Thyroid gland (tissue), 4 donors: ENCODE measurements at regions not wholly inside any gene's neighbourhood (a gene's known extent, or its start where the extent isn't known, plus 50 kb on each side); places are given as distances from the start of the nearest gene placed in this dataset.

ENCODE experiments used
- POLR2A ChIP-seq, 2 donors: fragments of 450-650 bp; IDR thresholded peaks; one replicate each; pipeline ENCODE4 v1.6.1; 2017; ENCODE audit warnings: antibody characterized with exemption in 2 of 2, mild to moderate bottlenecking in 2 of 2, moderate library complexity in 1 of 2
- TF ChIP-seq, protein P1 (sequence below), 6 experiments: fragments of 200-600 bp in 3 of 6; fragments of 450-650 bp in 3 of 6; sonication (generic) in 3 of 6; IDR thresholded peaks; one replicate each; pipeline ENCODE4 v1.5.1; 2016 to 2019; ENCODE audit warnings: antibody characterized with exemption in 6 of 6, mild to moderate bottlenecking in 2 of 6, inconsistent platforms in 1 of 6, moderate library complexity in 1 of 6

DNA sequence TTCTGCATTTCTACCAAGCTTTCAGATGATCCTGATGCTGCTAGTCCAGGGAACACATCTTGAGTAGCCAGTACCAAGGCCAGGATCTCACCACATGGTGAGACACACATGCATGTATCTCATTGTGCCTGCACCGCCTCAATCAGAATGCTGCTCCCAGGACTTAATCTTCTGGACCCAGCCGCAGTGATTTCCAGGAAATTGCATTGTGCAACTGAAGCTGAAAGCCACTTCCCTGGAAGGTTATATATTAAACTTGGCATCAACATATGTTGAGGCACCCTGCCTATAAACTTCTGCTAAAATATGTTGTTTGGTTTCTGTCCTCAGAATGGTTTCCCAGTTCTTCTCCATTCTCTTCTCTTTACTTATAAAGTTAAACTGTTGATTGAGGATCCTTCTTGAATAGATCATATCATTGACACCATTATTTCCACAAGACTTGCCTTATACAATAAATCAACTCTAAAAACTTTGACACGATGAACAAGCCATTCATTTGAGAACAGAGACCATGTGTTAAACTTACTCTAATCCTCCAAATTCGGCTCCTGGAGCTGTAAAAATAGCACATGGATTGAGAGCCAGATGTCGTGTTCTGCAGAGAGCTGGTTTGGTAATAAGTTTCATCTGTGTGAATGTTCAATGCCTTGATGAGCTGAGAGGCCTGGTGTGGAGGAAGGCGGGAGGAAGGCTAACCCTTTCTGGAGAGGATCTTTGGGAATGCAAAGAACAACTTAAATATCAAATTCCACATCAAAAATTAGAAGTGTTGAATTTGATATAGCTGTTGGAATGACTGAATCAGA is 65.0 kb upstream of the PCSK2 start:
- TF ChIP-seq, protein P1, sequence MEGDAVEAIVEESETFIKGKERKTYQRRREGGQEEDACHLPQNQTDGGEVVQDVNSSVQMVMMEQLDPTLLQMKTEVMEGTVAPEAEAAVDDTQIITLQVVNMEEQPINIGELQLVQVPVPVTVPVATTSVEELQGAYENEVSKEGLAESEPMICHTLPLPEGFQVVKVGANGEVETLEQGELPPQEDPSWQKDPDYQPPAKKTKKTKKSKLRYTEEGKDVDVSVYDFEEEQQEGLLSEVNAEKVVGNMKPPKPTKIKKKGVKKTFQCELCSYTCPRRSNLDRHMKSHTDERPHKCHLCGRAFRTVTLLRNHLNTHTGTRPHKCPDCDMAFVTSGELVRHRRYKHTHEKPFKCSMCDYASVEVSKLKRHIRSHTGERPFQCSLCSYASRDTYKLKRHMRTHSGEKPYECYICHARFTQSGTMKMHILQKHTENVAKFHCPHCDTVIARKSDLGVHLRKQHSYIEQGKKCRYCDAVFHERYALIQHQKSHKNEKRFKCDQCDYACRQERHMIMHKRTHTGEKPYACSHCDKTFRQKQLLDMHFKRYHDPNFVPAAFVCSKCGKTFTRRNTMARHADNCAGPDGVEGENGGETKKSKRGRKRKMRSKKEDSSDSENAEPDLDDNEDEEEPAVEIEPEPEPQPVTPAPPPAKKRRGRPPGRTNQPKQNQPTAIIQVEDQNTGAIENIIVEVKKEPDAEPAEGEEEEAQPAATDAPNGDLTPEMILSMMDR (IDR thresholded peaks at IDR 0.05): no peak
- TF ChIP-seq POLR2A (IDR thresholded peaks at IDR 0.05): no peak
